ENCODE measurements at regions not wholly inside any gene's neighbourhood (a gene's known extent, or its start where the extent isn't known, plus 50 kb on each side); places are given as distances from the start of the nearest gene placed in this dataset.

DNA sequence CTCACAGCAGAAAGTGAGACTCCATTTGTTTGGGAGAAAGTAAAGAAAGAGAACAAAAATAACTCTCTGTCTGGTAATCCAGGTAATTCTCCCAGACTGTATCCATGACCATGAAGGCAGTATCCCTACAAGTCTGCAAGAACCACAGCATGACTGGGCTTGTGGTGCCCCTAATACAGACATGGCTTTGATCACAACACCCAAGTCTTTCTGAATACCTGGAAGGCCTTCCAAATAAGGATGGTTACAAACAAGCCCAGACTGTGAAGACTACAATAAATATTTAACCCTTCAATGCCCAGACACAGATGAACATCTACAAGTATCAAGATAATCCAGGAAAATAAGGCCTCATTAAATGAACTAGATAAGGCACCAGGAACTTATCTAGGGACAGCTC is 481.1 kb upstream of the RORB start:
- TF ChIP-seq CTCF (IDR thresholded peaks at IDR 0.05): no peak
- no peak for TF ChIP-seq POLR2AphosphoS5 (IDR thresholded peaks at IDR 0.05)
- TF ChIP-seq EP300 (IDR thresholded peaks at IDR 0.05): no peak
- no peak for TF ChIP-seq POLR2A (IDR thresholded peaks at IDR 0.05; ENCODE audit: low read depth)

Data from esophagus muscularis mucosa (tissue), 4 donors.